Ectodermal cell (in vitro differentiated cells): ENCODE measurements at regions not wholly inside any gene's neighbourhood (a gene's known extent, or its start where the extent isn't known, plus 50 kb on each side); places are given as distances from the start of the nearest gene placed in this dataset.
A peak's percentile ranks its signal among the peaks of the same experiment; 100 is the strongest.

Experiments used
- H3K27ac ChIP-seq: 2 replicates; pipeline ENCODE4 v1.7.0; 2013; ENCODE audit warnings: mild to moderate bottlenecking, low read depth, low read length; ENCODE audit not compliant: insufficient read depth, poor library complexity, severe bottlenecking
- H3K27me3 ChIP-seq: 2 replicates; pipeline ENCODE4 v1.7.0; 2013; ENCODE audit warnings: mild to moderate bottlenecking, low read length; ENCODE audit not compliant: insufficient read depth, control insufficient read depth, poor library complexity, severe bottlenecking
- H3K36me3 ChIP-seq: one replicate; pipeline ENCODE4 v1.7.0; 2013; ENCODE audit warnings: low read length; ENCODE audit not compliant: control insufficient read depth, insufficient read depth
- H3K4me1 ChIP-seq: one replicate; pipeline ENCODE4 v1.7.0; 2013; ENCODE audit warnings: low read length; ENCODE audit not compliant: control insufficient read depth, insufficient read depth
- H3K4me3 ChIP-seq: 2 replicates; pipeline ENCODE4 v1.7.0; 2013; ENCODE audit warnings: low read depth, low read length, control low read depth; ENCODE audit not compliant: insufficient read depth
- H3K9me3 ChIP-seq: 2 replicates; pipeline ENCODE4 v1.7.0; 2013; ENCODE audit warnings: mild to moderate bottlenecking, low read length, moderate library complexity; ENCODE audit not compliant: control insufficient read depth
- WGBS, 2 experiments: methylation state at CpG; one replicate each; pipeline ENCODE4 v1.1.7; 2013; ENCODE audit warnings: missing lambda C conversion rate in 2 of 2; 5-methylcytosine and 5-hydroxymethylcytosine counted together

GRCh38 chr5:89613222-89613956 lies 730.4 kb upstream of the MEF2C start:
- no peaks in the 10 kb centered on the region for H3K27me3 ChIP-seq
- no peak overlapping the region for H3K4me3 ChIP-seq
- no peaks in the 10 kb centered on the region for H3K4me1 ChIP-seq
- H3K27ac ChIP-seq: no peak overlapping the region
- no peaks in the 10 kb centered on the region for H3K9me3 ChIP-seq
- 94 to 96% methylated on average over 3 of the region's 3 CpGs for WGBS, 2 experiments
- no peaks in the 10 kb centered on the region for H3K36me3 ChIP-seq

DNA sequence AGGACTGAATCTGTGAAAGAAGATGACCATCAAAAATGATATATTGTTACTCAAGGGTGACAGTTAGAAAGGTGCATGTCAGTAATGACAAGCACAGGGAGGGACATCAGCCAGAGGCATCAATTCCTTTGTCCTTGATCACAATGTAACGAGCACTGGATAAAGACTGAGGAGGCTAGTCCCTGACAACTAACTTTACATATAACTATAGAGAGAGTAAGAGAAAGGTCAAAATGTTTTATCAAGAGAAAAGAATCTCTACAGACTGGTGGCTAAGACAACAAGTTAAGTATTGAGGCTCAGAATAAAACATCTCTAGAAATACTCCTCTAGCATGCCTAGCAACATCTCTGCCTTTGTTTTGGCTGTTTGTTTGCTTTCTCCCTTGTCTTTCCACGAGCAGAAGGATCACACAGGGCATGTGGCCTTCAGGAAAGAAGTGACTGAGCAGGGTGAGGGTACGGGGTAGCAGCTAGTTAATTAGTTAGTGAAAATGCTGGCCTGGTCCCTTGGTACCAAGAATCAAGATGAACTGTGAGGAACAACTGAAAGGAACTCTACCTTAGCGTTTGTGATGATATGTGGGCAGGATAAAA lies 724.1 kb upstream of the MEF2C start:
- Histone ChIP-seq H3K4me3 (no peak overlapping the region), H3K4me1 (peaks cover 6% of the 10 kb centered on the region), H3K9me3 (no peaks in the 10 kb centered on the region), H3K27me3 (no peaks in the 10 kb centered on the region), H3K27ac (peak overlapping the region; percentile 69), H3K36me3 (no peaks in the 10 kb centered on the region)
- 24 to 56% methylated on average over 2 to 3 of the region's 4 CpGs for WGBS, 2 experiments

DNA sequence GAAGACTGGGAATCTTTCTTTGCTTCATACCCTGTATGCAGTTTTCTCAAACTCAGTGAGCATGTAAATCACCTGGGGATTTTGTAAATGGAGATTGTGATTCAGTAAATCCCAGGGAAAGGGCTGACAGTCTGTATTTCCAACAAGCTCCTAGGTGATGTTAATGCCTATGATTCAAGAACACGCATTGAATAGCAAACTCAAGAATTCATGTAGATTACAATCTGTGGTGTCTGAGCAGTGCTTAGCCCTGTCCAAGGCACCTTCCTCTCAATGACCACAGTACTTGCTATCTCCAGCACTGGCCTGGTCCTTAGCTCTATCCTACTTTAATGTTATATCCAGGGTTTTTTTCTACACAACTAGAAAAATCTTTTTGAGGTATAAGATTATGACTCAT lies 721.4 kb upstream of the MEF2C start:
- Histone ChIP-seq H3K36me3 (no peaks in the 10 kb centered on the region), H3K4me3 (no peak overlapping the region), H3K9me3 (no peaks in the 10 kb centered on the region), H3K27me3 (no peaks in the 10 kb centered on the region), H3K27ac (no peak overlapping the region), H3K4me1 (peaks cover 6% of the 10 kb centered on the region)
- 73 to 88% methylated on average over 1 of the region's 1 CpG for WGBS, 2 experiments

DNA sequence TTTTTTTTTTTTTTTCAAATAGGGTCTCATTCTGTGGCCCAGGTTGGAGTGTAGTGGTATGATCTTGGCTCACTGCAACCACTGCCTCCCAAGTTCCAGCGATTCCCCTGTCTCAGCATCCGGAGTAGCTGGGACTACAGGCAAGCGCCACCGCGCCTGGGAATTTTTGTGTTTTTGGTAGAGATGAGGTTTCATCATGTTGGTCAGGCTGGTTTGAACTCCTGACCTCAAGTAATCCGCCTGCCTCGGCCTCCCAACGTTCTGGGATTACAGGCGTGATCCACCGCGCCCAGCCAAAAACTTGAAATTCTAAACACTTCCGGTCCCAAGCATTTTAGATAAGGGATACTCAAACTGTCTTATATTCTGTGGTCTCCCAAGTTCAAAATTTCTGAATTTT lies 718.9 kb upstream of the MEF2C start:
- Histone ChIP-seq H3K4me3 (no peak overlapping the region), H3K4me1 (no peaks in the 10 kb centered on the region), H3K27me3 (no peaks in the 10 kb centered on the region), H3K9me3 (no peaks in the 10 kb centered on the region), H3K27ac (no peak overlapping the region), H3K36me3 (no peaks in the 10 kb centered on the region)
- WGBS, 2 experiments: 91 to 96% methylated on average over 12 of the region's 12 CpGs

GRCh38 chr5:89597878-89598277 lies 714.9 kb upstream of the MEF2C start:
- no peaks in the 10 kb centered on the region for H3K27me3 ChIP-seq
- no peak overlapping the region for H3K27ac ChIP-seq
- no peaks in the 10 kb centered on the region for H3K4me1 ChIP-seq
- no peaks in the 10 kb centered on the region for H3K36me3 ChIP-seq
- no peak overlapping the region for H3K4me3 ChIP-seq
- H3K9me3 ChIP-seq: no peaks in the 10 kb centered on the region
- 95 to 97% methylated on average over 1 of the region's 1 CpG for WGBS, 2 experiments

DNA sequence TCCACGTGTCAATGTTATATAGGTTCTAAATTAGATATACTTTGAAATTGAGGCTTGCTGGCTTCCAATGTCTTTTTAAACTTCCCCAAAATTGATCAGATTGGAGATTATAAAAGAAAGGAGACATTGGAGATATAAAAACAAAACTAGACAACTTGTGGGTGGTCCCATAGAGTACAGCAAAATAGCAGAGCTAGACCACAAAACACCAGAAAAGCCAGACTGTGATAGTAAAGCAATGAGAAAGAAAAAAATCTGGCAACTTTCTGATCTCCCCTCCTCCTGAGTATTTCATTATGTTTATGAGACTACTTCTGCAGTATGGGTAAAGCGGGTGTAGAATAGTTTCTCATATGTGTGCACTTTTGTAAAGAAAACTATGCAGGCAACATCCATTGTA lies 713.8 kb upstream of the MEF2C start:
- no peaks in the 10 kb centered on the region for H3K9me3 ChIP-seq
- no peaks in the 10 kb centered on the region for H3K4me1 ChIP-seq
- H3K36me3 ChIP-seq: no peaks in the 10 kb centered on the region
- H3K27ac ChIP-seq: no peak overlapping the region
- no peaks in the 10 kb centered on the region for H3K27me3 ChIP-seq
- WGBS, 2 experiments: 90 to 100% methylated on average over 1 of the region's 2 CpGs
- H3K4me3 ChIP-seq: no peak overlapping the region

GRCh38 chr5:89595056-89595455 lies 712.1 kb upstream of the MEF2C start:
- Histone ChIP-seq H3K4me3 (no peak overlapping the region), H3K27ac (no peak overlapping the region)
- WGBS, 2 experiments: 100% methylated on average over 1 of the region's 1 CpG; no CpG with 5 or more reads in 1 of the 2 experiments

GRCh38 chr5:89584339-89584956 lies 701.5 kb upstream of the MEF2C start:
- Histone ChIP-seq H3K4me3 (no peak overlapping the region), H3K27ac (no peak overlapping the region), H3K36me3 (no peaks in the 10 kb centered on the region), H3K4me1 (no peaks in the 10 kb centered on the region), H3K27me3 (no peaks in the 10 kb centered on the region), H3K9me3 (no peaks in the 10 kb centered on the region)
- WGBS, 2 experiments: 89 to 94% methylated on average over 4 to 5 of the region's 5 CpGs

More at GRCh38 chr5:89595056-89595455, 712.1 kb upstream of the MEF2C start:
- no peaks in the 10 kb centered on the region for H3K27me3 ChIP-seq
- H3K36me3 ChIP-seq: no peaks in the 10 kb centered on the region
- no peaks in the 10 kb centered on the region for H3K9me3 ChIP-seq
- H3K4me1 ChIP-seq: no peaks in the 10 kb centered on the region

DNA sequence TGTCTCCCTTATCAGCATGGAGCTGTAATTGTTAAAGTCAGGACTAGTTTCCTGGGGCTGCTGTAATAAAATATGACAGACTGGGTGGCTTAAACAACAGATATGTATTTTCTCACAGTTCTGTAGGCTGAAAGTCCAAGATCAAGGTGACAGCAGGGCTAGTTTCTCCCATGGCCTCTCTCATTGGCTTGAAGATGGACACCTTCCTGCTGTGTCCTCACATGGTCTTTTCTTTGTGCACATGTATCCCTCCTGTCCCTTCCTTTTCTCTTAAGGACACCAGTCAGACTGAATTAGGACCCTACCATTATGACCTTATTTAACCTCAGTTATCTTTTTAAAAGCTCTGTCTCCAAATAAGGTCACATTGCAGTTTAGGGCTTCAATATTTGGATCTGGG lies 700.5 kb upstream of the MEF2C start:
- Histone ChIP-seq H3K4me3 (no peak overlapping the region), H3K27me3 (no peaks in the 10 kb centered on the region), H3K4me1 (no peaks in the 10 kb centered on the region), H3K27ac (no peak overlapping the region), H3K9me3 (no peaks in the 10 kb centered on the region), H3K36me3 (no peaks in the 10 kb centered on the region)

GRCh38 chr5:89582768-89583339 lies 699.9 kb upstream of the MEF2C start:
- H3K4me3 ChIP-seq: no peak overlapping the region
- no peaks in the 10 kb centered on the region for H3K27me3 ChIP-seq
- no peaks in the 10 kb centered on the region for H3K36me3 ChIP-seq
- 90% methylated on average over 1 of the region's 1 CpG for WGBS, 2 experiments
- no peak overlapping the region for H3K27ac ChIP-seq
- H3K4me1 ChIP-seq: no peaks in the 10 kb centered on the region
- H3K9me3 ChIP-seq: no peaks in the 10 kb centered on the region
